Trophoblast cell (in vitro differentiated cells and primary cell): ENCODE measurements at regions not wholly inside any gene's neighbourhood (a gene's known extent, or its start where the extent isn't known, plus 50 kb on each side); places are given as distances from the start of the nearest gene placed in this dataset.

Source experiments
- DNase-seq, 2 donors: peaks; one replicate each; pipeline ENCODE4 v3.0.0-alpha.2; 2016
- H2AFZ ChIP-seq: 2 replicates; pipeline ENCODE4 v1.6.1; 2013; ENCODE audit warnings: low read length, moderate library complexity, mild to moderate bottlenecking; ENCODE audit not compliant: insufficient read depth, poor library complexity
- H2AK5ac ChIP-seq: 2 replicates; pipeline ENCODE4 v1.6.1; 2013; ENCODE audit warnings: mild to moderate bottlenecking, low read length
- H2BK120ac ChIP-seq: 2 replicates; pipeline ENCODE4 v1.6.1; 2013; ENCODE audit warnings: low read length, mild to moderate bottlenecking, moderate library complexity; ENCODE audit not compliant: insufficient read depth, poor library complexity
- H2BK12ac ChIP-seq: 2 replicates; pipeline ENCODE4 v1.6.1; 2013; ENCODE audit warnings: mild to moderate bottlenecking, low read length, moderate library complexity
- H2BK5ac ChIP-seq: 2 replicates; pipeline ENCODE4 v1.6.1; 2013; ENCODE audit warnings: low read length, low read depth, moderate library complexity, mild to moderate bottlenecking; ENCODE audit not compliant: poor library complexity
- H3K14ac ChIP-seq: 2 replicates; pipeline ENCODE4 v1.6.1; 2013; ENCODE audit warnings: mild to moderate bottlenecking, low read length
- H3K18ac ChIP-seq: 2 replicates; pipeline ENCODE4 v1.6.1; 2013; ENCODE audit warnings: mild to moderate bottlenecking, low read length
- H3K23ac ChIP-seq: 2 replicates; pipeline ENCODE4 v1.6.1; 2013; ENCODE audit warnings: low read length
- H3K27ac ChIP-seq: 2 replicates; pipeline ENCODE4 v1.5.1; 2013; ENCODE audit warnings: low read depth, mild to moderate bottlenecking, inconsistent platforms, low read length, moderate library complexity
- H3K27me3 ChIP-seq: 2 replicates; pipeline ENCODE4 v1.6.1; 2013; ENCODE audit warnings: inconsistent platforms, mild to moderate bottlenecking, low read length, moderate library complexity; ENCODE audit not compliant: insufficient read depth
- H3K36me3 ChIP-seq, 2 experiments: 1 replicate in 1 of 2; 2 replicates in 1 of 2; pipeline ENCODE4 v1.6.1; 2013; ENCODE audit warnings: low read length in 2 of 2, mild to moderate bottlenecking in 2 of 2, moderate library complexity in 1 of 2; ENCODE audit not compliant: insufficient read depth in 2 of 2, control insufficient read depth in 1 of 2
- H3K4ac ChIP-seq: 2 replicates; pipeline ENCODE4 v1.6.1; 2013; ENCODE audit warnings: low read depth, mild to moderate bottlenecking, low read length, moderate library complexity
- H3K4me1 ChIP-seq, 2 experiments: 1 replicate in 1 of 2; 2 replicates in 1 of 2; pipeline ENCODE4 v1.6.1; 2013; ENCODE audit warnings: low read length in 2 of 2, mild to moderate bottlenecking in 2 of 2, moderate library complexity in 1 of 2; ENCODE audit not compliant: insufficient read depth in 2 of 2, control insufficient read depth in 1 of 2
- H3K4me2 ChIP-seq: 2 replicates; pipeline ENCODE4 v1.6.1; 2013; ENCODE audit warnings: inconsistent platforms, mild to moderate bottlenecking, low read length, moderate library complexity
- H3K4me3 ChIP-seq: 2 replicates; pipeline ENCODE4 v1.5.1; 2013; ENCODE audit warnings: mild to moderate bottlenecking, low read depth, low read length, inconsistent platforms
- H3K79me1 ChIP-seq: one replicate; pipeline ENCODE4 v1.6.1; 2013; ENCODE audit warnings: low read length
- H3K79me2 ChIP-seq: 2 replicates; pipeline ENCODE4 v1.6.1; 2013; ENCODE audit warnings: low read length, mild to moderate bottlenecking; ENCODE audit not compliant: control insufficient read depth, insufficient read depth, poor library complexity
- H3K9ac ChIP-seq: 2 replicates; pipeline ENCODE4 v1.6.1; 2013; ENCODE audit warnings: mild to moderate bottlenecking, low read length
- H3K9me3 ChIP-seq: 2 replicates; pipeline ENCODE4 v1.6.1; 2013; ENCODE audit warnings: low read depth, mild to moderate bottlenecking, control low read depth, inconsistent platforms, low read length; ENCODE audit not compliant: insufficient read depth
- H4K12ac ChIP-seq: 2 replicates; pipeline ENCODE4 v1.6.1; 2013; ENCODE audit warnings: low read depth, mild to moderate bottlenecking, low read length, moderate library complexity
- H4K8ac ChIP-seq: 2 replicates; pipeline ENCODE4 v1.6.1; 2013; ENCODE audit warnings: low read depth, mild to moderate bottlenecking, low read length, moderate library complexity
- H4K91ac ChIP-seq: one replicate; pipeline ENCODE4 v1.6.1; 2013; ENCODE audit warnings: low read depth, mild to moderate bottlenecking, low read length, moderate library complexity
- WGBS: extraction: QIAGEN DNeasy Blood & Tissue Kit; methylation state at CpG from one replicate; pipeline ENCODE4 v1.1.7; 2013; ENCODE audit warnings: missing lambda C conversion rate; ENCODE audit not compliant: insufficient read length, insufficient coverage; ENCODE audit errors: extremely low coverage; 5-methylcytosine and 5-hydroxymethylcytosine counted together

- Histone ChIP-seq H2BK120ac (no peak overlapping the region), H3K14ac (no peak overlapping the region), H3K4ac (no peak overlapping the region), H3K18ac (no peak overlapping the region), H3K79me1 (no peaks in the 10 kb centered on the region), H3K9me3 (no peaks in the 10 kb centered on the region), H2BK5ac (no peak overlapping the region), H2BK12ac (no peak overlapping the region), H3K27me3 (no peaks in the 10 kb centered on the region), H3K9ac (no peak overlapping the region), H3K36me3 (no peaks in the 10 kb centered on the region), H3K79me2 (no peaks in the 10 kb centered on the region), H3K4me3 (no peak overlapping the region), H4K8ac (no peak overlapping the region), H2AK5ac (no peak overlapping the region), H3K4me1 (no peaks in the 10 kb centered on the region), H3K27ac (no peak overlapping the region), H4K91ac (no peak overlapping the region), H3K4me2 (no peak overlapping the region), H4K12ac (no peak overlapping the region), H2AFZ (no peak overlapping the region), H3K23ac (no peak overlapping the region)
- no peak for DNase-seq
- no CpG with 5 or more reads among the region's 1 CpG for WGBS
Measured at GRCh38 chr4:36677874-36678273, 396.5 kb downstream of the DTHD1 start.

GRCh38 chr4:36687681-36688080 is 406.3 kb downstream of the DTHD1 start:
- Histone ChIP-seq H2AK5ac (no peak overlapping the region), H2AFZ (no peak overlapping the region), H3K27ac (no peak overlapping the region), H3K14ac (no peak overlapping the region), H2BK5ac (no peak overlapping the region), H4K8ac (no peak overlapping the region), H3K18ac (no peak overlapping the region), H3K4me3 (no peak overlapping the region), H3K36me3 (no peaks in the 10 kb centered on the region), H3K9me3 (no peaks in the 10 kb centered on the region), H2BK12ac (no peak overlapping the region), H3K4me1 (no peaks in the 10 kb centered on the region), H3K9ac (no peak overlapping the region), H3K4ac (no peak overlapping the region), H3K27me3 (no peaks in the 10 kb centered on the region), H4K12ac (no peak overlapping the region), H2BK120ac (no peak overlapping the region), H3K79me2 (no peaks in the 10 kb centered on the region), H3K79me1 (no peaks in the 10 kb centered on the region), H3K4me2 (no peak overlapping the region), H4K91ac (no peak overlapping the region), H3K23ac (no peak overlapping the region)
- DNase-seq: no peak
- WGBS: no CpG with 5 or more reads among the region's 1 CpG

- H2BK12ac ChIP-seq: no peak overlapping the region
- no peak for DNase-seq
- H3K23ac ChIP-seq: no peak overlapping the region
- H4K12ac ChIP-seq: no peak overlapping the region
- H4K8ac ChIP-seq: no peak overlapping the region
- H3K4ac ChIP-seq: no peak overlapping the region
- no peak overlapping the region for H2AFZ ChIP-seq
- no peak overlapping the region for H2AK5ac ChIP-seq
- no peaks in the 10 kb centered on the region for H3K4me1 ChIP-seq
- no peak overlapping the region for H3K14ac ChIP-seq
- H4K91ac ChIP-seq: no peak overlapping the region
- no peaks in the 10 kb centered on the region for H3K9me3 ChIP-seq
- H2BK5ac ChIP-seq: no peak overlapping the region
- H3K27ac ChIP-seq: no peak overlapping the region
- no peaks in the 10 kb centered on the region for H3K79me2 ChIP-seq
- H3K9ac ChIP-seq: no peak overlapping the region
- no peak overlapping the region for H2BK120ac ChIP-seq
- no peaks in the 10 kb centered on the region for H3K79me1 ChIP-seq
- WGBS: no CpG with 5 or more reads among the region's 4 CpGs
- H3K27me3 ChIP-seq: no peaks in the 10 kb centered on the region
- no peak overlapping the region for H3K4me2 ChIP-seq
- no peaks in the 10 kb centered on the region for H3K36me3 ChIP-seq
- H3K18ac ChIP-seq: no peak overlapping the region
- H3K4me3 ChIP-seq: no peak overlapping the region
Measured at GRCh38 chr4:36692586-36692985, 411.2 kb downstream of the DTHD1 start.

- no CpG with 5 or more reads among the region's 1 CpG for WGBS
- peaks cover 6% of the 10 kb centered on the region for H3K9me3 ChIP-seq
Measured at GRCh38 chr4:36702245-36702644, 420.8 kb downstream of the DTHD1 start.

More at GRCh38 chr4:36702245-36702644, 420.8 kb downstream of the DTHD1 start:
- Histone ChIP-seq H2AFZ (no peak overlapping the region), H3K27me3 (no peaks in the 10 kb centered on the region), H3K79me1 (no peaks in the 10 kb centered on the region), H3K79me2 (no peaks in the 10 kb centered on the region), H3K4ac (no peak overlapping the region), H3K27ac (no peak overlapping the region), H3K14ac (no peak overlapping the region), H2AK5ac (no peak overlapping the region), H2BK120ac (no peak overlapping the region), H2BK5ac (no peak overlapping the region), H4K91ac (no peak overlapping the region), H4K12ac (no peak overlapping the region), H3K4me2 (no peak overlapping the region), H2BK12ac (no peak overlapping the region), H4K8ac (no peak overlapping the region), H3K4me1 (no peaks in the 10 kb centered on the region), H3K4me3 (no peak overlapping the region), H3K18ac (no peak overlapping the region), H3K36me3 (no peaks in the 10 kb centered on the region), H3K9ac (no peak overlapping the region), H3K23ac (no peak overlapping the region)
- no peak for DNase-seq
